ENCODE measurements at regions not wholly inside any gene's neighbourhood (a gene's known extent, or its start where the extent isn't known, plus 50 kb on each side); places are given as distances from the start of the nearest gene placed in this dataset.

DNA sequence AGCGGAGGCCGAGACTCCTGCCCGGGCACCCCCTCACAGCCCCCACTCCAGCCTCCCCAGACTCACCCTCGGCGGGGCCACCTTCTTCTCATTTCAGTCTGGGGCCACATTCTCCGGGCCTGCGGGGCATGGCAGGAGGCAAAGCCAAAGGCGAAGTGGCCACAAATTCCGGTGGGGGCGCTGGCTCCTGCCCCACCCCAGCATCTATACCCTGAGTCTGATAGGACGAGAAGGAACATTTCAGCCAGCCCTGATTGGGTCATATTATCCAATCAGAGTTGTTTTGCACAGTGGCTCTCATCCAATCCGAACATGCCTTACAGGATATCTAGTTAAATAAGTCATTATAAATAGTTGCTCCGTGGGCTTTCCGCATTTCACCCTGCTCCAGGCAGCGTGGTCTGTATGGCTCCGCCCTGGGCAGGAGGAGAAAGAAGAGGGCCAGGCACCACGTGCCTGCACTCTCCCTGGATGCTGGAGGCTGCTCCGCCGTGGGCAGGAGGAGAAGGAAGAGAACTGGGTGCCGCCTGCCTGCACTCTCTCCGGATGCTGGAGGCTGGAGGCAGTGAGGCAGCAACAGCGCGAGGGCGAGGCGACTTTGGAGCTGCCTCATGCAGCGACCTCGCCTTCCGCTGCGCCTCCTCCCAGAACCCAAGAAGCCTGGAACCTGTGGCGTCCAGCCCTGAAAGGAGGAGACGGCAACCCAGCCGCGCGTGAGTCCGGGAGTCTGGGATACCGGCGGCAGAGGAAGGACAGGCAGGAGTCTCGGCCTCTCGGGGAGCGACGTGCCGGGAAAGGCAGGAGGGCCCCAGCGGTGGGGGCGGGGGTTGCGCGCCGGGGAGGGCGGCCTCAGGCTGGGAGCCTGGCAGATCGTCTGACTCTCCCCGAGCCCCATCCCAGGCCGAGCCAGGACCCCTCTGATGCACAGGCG lies 162.9 kb downstream of the ZNF33B start:
- no peak for TF ChIP-seq ZC3H10 (CRISPR knock-in tag; IDR thresholded peaks at IDR 0.05)
- TF ChIP-seq, protein P1, sequence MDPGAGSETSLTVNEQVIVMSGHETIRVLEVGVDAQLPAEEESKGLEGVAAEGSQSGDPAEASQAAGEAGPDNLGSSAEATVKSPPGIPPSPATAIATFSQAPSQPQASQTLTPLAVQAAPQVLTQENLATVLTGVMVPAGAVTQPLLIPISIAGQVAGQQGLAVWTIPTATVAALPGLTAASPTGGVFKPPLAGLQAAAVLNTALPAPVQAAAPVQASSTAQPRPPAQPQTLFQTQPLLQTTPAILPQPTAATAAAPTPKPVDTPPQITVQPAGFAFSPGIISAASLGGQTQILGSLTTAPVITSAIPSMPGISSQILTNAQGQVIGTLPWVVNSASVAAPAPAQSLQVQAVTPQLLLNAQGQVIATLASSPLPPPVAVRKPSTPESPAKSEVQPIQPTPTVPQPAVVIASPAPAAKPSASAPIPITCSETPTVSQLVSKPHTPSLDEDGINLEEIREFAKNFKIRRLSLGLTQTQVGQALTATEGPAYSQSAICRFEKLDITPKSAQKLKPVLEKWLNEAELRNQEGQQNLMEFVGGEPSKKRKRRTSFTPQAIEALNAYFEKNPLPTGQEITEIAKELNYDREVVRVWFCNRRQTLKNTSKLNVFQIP (CRISPR knock-in tag; IDR thresholded peaks at IDR 0.05; ENCODE audit: borderline replicate concordance, low read depth), result 0 out of 2 replicates have a peak, but pooled peaks have one; percentile 45
- no peak for TF ChIP-seq TOX (CRISPR knock-in tag; IDR thresholded peaks at IDR 0.05; ENCODE audit: borderline replicate concordance)
- TF ChIP-seq BACH2 (CRISPR knock-in tag; IDR thresholded peaks at IDR 0.05; ENCODE audit: borderline replicate concordance), result no peak
- peak; percentile 12; the same call in 1 of the 2 replicates for TF ChIP-seq ZFP3 (CRISPR knock-in tag; IDR thresholded peaks at IDR 0.05)
- TF ChIP-seq PATZ1 (CRISPR knock-in tag; IDR thresholded peaks at IDR 0.05; ENCODE audit: borderline replicate concordance), result peak; percentile 92; the same call in 1 of the 2 replicates
- 0 out of 2 replicates have a peak, but pooled peaks have one; percentile 20 for TF ChIP-seq CSDC2 (CRISPR knock-in tag; IDR thresholded peaks at IDR 0.05)
- TF ChIP-seq TCF4 (CRISPR knock-in tag; IDR thresholded peaks at IDR 0.05; ENCODE audit: borderline replicate concordance), result no peak
- TF ChIP-seq ISL1 (CRISPR knock-in tag; IDR thresholded peaks at IDR 0.05), result no peak
- TF ChIP-seq, protein P2, sequence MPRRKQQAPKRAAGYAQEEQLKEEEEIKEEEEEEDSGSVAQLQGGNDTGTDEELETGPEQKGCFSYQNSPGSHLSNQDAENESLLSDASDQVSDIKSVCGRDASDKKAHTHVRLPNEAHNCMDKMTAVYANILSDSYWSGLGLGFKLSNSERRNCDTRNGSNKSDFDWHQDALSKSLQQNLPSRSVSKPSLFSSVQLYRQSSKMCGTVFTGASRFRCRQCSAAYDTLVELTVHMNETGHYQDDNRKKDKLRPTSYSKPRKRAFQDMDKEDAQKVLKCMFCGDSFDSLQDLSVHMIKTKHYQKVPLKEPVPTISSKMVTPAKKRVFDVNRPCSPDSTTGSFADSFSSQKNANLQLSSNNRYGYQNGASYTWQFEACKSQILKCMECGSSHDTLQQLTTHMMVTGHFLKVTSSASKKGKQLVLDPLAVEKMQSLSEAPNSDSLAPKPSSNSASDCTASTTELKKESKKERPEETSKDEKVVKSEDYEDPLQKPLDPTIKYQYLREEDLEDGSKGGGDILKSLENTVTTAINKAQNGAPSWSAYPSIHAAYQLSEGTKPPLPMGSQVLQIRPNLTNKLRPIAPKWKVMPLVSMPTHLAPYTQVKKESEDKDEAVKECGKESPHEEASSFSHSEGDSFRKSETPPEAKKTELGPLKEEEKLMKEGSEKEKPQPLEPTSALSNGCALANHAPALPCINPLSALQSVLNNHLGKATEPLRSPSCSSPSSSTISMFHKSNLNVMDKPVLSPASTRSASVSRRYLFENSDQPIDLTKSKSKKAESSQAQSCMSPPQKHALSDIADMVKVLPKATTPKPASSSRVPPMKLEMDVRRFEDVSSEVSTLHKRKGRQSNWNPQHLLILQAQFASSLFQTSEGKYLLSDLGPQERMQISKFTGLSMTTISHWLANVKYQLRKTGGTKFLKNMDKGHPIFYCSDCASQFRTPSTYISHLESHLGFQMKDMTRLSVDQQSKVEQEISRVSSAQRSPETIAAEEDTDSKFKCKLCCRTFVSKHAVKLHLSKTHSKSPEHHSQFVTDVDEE (CRISPR knock-in tag; IDR thresholded peaks at IDR 0.05), result peak; percentile 64
- no peak for TF ChIP-seq SNAI2 (CRISPR knock-in tag; IDR thresholded peaks at IDR 0.05)
- TF ChIP-seq PPARA (CRISPR knock-in tag; IDR thresholded peaks at IDR 0.05; ENCODE audit: borderline replicate concordance), result no peak
- ATAC-seq, result peak; percentile 94

DNA sequence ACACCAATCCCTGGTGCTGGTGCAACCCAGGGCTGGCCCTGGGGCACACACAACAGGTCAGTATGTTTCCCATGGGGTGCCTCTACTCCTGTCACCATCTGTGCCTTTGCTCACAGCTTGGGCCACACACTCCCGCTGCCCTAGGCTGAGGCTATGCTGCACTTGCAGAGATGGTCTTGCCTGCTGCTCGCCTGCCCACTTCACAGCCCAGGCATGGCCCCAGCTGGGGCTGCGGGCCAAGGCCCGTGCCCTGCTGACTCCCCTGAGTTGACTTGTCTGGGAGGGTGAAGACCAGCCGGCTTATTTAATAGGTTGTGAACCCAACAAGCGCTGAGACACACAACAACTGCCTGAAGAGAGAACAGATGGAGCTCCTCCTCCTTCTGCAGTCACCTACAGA lies 184.1 kb downstream of the ZNF33B start:
- no peak for ATAC-seq
- no peak for TF ChIP-seq TCF4 (CRISPR knock-in tag; IDR thresholded peaks at IDR 0.05; ENCODE audit: borderline replicate concordance)
- no peak for TF ChIP-seq ARNTL (CRISPR knock-in tag; IDR thresholded peaks at IDR 0.05; ENCODE audit: borderline replicate concordance, low read depth)
- no peak for TF ChIP-seq ZNF565 (CRISPR knock-in tag; conservative IDR thresholded peaks at IDR 0.05; ENCODE audit: low read depth)
- no peak for TF ChIP-seq PATZ1 (CRISPR knock-in tag; IDR thresholded peaks at IDR 0.05; ENCODE audit: borderline replicate concordance)
- no peak for TF ChIP-seq ESRRG (CRISPR knock-in tag; IDR thresholded peaks at IDR 0.05)
- no peak for TF ChIP-seq ZFP30 (CRISPR knock-in tag; IDR thresholded peaks at IDR 0.05)
- no peak for TF ChIP-seq CSRNP3 (CRISPR knock-in tag; IDR thresholded peaks at IDR 0.05)

DNA sequence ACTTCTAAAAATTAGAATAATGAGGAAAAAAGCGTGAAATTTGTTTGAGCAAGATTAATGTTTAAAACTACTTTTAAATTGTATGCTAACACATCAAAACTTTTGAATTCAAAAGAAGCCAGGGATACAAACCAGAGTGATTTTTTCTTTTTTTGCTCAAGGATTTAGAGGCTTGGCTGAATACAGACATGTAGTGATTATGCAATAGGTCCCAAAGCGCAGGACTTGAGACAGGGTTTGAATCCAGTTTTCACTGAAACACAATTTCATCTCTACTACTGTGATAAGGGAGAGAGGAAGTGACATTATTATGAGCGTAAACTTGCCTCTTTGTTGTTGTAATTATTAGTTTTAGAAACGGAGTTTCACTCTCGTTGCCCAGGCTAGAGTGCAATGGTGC lies 207.3 kb downstream of the ZNF33B start:
- ATAC-seq, result no peak
- TF ChIP-seq ZNF70 (CRISPR knock-in tag; IDR thresholded peaks at IDR 0.05), result no peak
- no peak for TF ChIP-seq RARB (CRISPR knock-in tag; IDR thresholded peaks at IDR 0.05)
- no peak for TF ChIP-seq SNAI2 (CRISPR knock-in tag; IDR thresholded peaks at IDR 0.05)
- TF ChIP-seq ZFP30 (CRISPR knock-in tag; IDR thresholded peaks at IDR 0.05), result no peak
- no peak for TF ChIP-seq ZNF565 (CRISPR knock-in tag; conservative IDR thresholded peaks at IDR 0.05; ENCODE audit: low read depth)
- no peak for TF ChIP-seq ISL1 (CRISPR knock-in tag; IDR thresholded peaks at IDR 0.05)
- TF ChIP-seq ZC3H10 (CRISPR knock-in tag; IDR thresholded peaks at IDR 0.05), result no peak
- TF ChIP-seq OSR1 (CRISPR knock-in tag; IDR thresholded peaks at IDR 0.05), result no peak
- TF ChIP-seq ZNF8 (CRISPR knock-in tag; IDR thresholded peaks at IDR 0.05), result no peak
- no peak for TF ChIP-seq GLIS3 (CRISPR knock-in tag; IDR thresholded peaks at IDR 0.05)
- no peak for TF ChIP-seq TCF4 (CRISPR knock-in tag; IDR thresholded peaks at IDR 0.05; ENCODE audit: borderline replicate concordance)
- no peak for TF ChIP-seq PPARA (CRISPR knock-in tag; IDR thresholded peaks at IDR 0.05; ENCODE audit: borderline replicate concordance)
- TF ChIP-seq, protein P3, sequence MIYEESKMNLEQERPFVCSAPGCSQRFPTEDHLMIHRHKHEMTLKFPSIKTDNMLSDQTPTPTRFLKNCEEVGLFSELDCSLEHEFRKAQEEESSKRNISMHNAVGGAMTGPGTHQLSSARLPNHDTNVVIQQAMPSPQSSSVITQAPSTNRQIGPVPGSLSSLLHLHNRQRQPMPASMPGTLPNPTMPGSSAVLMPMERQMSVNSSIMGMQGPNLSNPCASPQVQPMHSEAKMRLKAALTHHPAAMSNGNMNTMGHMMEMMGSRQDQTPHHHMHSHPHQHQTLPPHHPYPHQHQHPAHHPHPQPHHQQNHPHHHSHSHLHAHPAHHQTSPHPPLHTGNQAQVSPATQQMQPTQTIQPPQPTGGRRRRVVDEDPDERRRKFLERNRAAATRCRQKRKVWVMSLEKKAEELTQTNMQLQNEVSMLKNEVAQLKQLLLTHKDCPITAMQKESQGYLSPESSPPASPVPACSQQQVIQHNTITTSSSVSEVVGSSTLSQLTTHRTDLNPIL (CRISPR knock-in tag; IDR thresholded peaks at IDR 0.05; ENCODE audit: low read depth), result no peak
- TF ChIP-seq BACH2 (CRISPR knock-in tag; IDR thresholded peaks at IDR 0.05; ENCODE audit: borderline replicate concordance), result no peak
- TF ChIP-seq ZFP3 (CRISPR knock-in tag; IDR thresholded peaks at IDR 0.05), result no peak
- TF ChIP-seq PATZ1 (CRISPR knock-in tag; IDR thresholded peaks at IDR 0.05; ENCODE audit: borderline replicate concordance), result no peak
